ENCODE measurements at regions not wholly inside any gene's neighbourhood (a gene's known extent, or its start where the extent isn't known, plus 50 kb on each side); places are given as distances from the start of the nearest gene placed in this dataset.

GRCh38 chr7:113170591-113170990 lies 52.2 kb upstream of the SMIM30 start:
- TF ChIP-seq, protein P1, sequence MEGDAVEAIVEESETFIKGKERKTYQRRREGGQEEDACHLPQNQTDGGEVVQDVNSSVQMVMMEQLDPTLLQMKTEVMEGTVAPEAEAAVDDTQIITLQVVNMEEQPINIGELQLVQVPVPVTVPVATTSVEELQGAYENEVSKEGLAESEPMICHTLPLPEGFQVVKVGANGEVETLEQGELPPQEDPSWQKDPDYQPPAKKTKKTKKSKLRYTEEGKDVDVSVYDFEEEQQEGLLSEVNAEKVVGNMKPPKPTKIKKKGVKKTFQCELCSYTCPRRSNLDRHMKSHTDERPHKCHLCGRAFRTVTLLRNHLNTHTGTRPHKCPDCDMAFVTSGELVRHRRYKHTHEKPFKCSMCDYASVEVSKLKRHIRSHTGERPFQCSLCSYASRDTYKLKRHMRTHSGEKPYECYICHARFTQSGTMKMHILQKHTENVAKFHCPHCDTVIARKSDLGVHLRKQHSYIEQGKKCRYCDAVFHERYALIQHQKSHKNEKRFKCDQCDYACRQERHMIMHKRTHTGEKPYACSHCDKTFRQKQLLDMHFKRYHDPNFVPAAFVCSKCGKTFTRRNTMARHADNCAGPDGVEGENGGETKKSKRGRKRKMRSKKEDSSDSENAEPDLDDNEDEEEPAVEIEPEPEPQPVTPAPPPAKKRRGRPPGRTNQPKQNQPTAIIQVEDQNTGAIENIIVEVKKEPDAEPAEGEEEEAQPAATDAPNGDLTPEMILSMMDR (IDR thresholded peaks at IDR 0.05; ENCODE audit: insufficient read depth, missing control alignments): no peak
- no peak for FAIRE-seq
- no peak for DNase-seq (ENCODE audit: insufficient read length, low spot score)

Measured in D721Med (cell line).